ENCODE measurements at regions not wholly inside any gene's neighbourhood (a gene's known extent, or its start where the extent isn't known, plus 50 kb on each side); places are given as distances from the start of the nearest gene placed in this dataset.
"Not testable (repeated sequence)": the region's sequence is repeated elsewhere in the genome, so short reads cannot be mapped to it uniquely, and the experiment has no call there.

DNA sequence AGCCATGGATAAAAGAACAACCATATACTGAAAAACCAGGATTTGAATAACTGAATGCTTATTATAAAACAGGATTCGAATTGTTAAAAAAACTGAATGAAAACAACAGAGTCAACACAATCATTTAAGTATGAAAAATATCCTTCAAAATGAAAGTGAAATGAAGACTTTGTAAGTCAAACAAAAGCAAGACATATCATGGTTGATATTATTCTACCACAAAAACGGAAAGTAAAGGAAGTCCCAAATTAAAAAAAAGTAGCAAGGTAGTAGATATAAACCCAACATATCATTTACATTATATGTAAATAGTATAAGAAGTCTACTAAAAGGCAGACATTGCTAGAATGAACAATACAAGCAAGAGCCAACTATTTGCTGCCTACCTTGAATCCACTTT lies 63.1 kb upstream of the POTEC start:
- Mint-ChIP-seq H3K27ac (peak overlapping the region; percentile 90 to 93), H3K4me3 (peak overlapping the region; percentile 32 to 59 (median 43)), H3K4me1 (peaks cover 26 to 40% (median 38%) of the 10 kb centered on the region in 3 donors)
- H3K4me1 ChIP-seq (ENCODE audit: control insufficient read depth in 1 of 2, extremely low read depth in 1 of 2, insufficient read depth in 2 of 2, low read length in 2 of 2); H3K9me3 Mint-ChIP-seq; DNase-seq; H3K36me3 ChIP-seq (ENCODE audit: control insufficient read depth in 2 of 2, extremely low read depth in 1 of 2, insufficient read depth in 1 of 2, low read length in 1 of 2); H3K4me3 ChIP-seq (ENCODE audit: control insufficient read depth in 1 of 2, extremely low read depth in 1 of 2, low read length in 1 of 2); CTCF ChIA-PET; H3K27me3 Mint-ChIP-seq; H3K36me3 Mint-ChIP-seq; H3K9me3 ChIP-seq; H3K27me3 ChIP-seq (replicated peaks in 1 of 2; ENCODE audit: control insufficient read depth in 2 of 2, extremely low read depth in 1 of 2, insufficient read depth in 2 of 2, low read length in 1 of 2); POLR2A ChIA-PET; H3K27ac ChIP-seq (ENCODE audit: low read length): not testable (repeated sequence)
- ATAC-seq (replicated peaks in 1 of 4), result peak; percentile 23 to 53 (median 45)
- no CpG with 5 or more reads among the region's 2 CpGs for WGBS (ENCODE audit: insufficient coverage)

DNA sequence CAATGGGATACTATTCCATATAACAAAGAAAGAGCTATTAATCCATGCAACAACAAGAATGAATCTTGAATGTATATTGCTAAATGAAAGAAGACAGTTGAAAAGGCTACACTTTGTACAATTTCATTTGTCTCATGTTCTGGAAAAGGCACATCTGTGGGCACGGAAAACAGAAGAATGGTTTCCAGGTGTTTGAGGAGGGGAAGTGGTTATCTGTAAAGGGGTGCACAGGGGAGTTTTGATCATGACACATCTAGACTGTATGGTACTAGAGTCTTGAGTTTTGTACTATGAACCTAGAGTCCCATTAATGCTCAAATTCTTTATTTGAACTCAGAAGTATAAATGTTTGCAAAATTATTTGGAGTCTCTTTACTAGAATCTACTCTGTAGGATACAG lies 64.0 kb upstream of the POTEC start:
- H3K36me3 Mint-ChIP-seq; H3K9me3 Mint-ChIP-seq; H3K27me3 Mint-ChIP-seq; POLR2A ChIA-PET; H3K27me3 ChIP-seq (replicated peaks in 1 of 2; ENCODE audit: control insufficient read depth in 2 of 2, extremely low read depth in 1 of 2, insufficient read depth in 2 of 2, low read length in 1 of 2); H3K27ac ChIP-seq (ENCODE audit: low read length); H3K36me3 ChIP-seq (ENCODE audit: control insufficient read depth in 2 of 2, extremely low read depth in 1 of 2, insufficient read depth in 1 of 2, low read length in 1 of 2); H3K9me3 ChIP-seq; H3K4me3 ChIP-seq (ENCODE audit: control insufficient read depth in 1 of 2, extremely low read depth in 1 of 2, low read length in 1 of 2); CTCF ChIA-PET; H3K4me1 ChIP-seq (ENCODE audit: control insufficient read depth in 1 of 2, extremely low read depth in 1 of 2, insufficient read depth in 2 of 2, low read length in 2 of 2): not testable (repeated sequence)
- H3K4me1 Mint-ChIP-seq, result peaks cover 26 to 43% (median 41%) of the 10 kb centered on the region in 3 donors
- peak overlapping the region; percentile 90 to 93 for H3K27ac Mint-ChIP-seq
- DNase-seq (peak in 1 of 35 experiments; percentile 1), ATAC-seq (replicated peaks in 1 of 4) (peak in 1 of 4 experiments; percentile 72)
- WGBS (ENCODE audit: insufficient coverage), result no CpG with 5 or more reads among the region's 1 CpG
- peak overlapping the region in 2 of 3 donors; percentile 21 to 32 for H3K4me3 Mint-ChIP-seq

GRCh38 chr18:14612422-14612821 lies 69.0 kb upstream of the POTEC start:
- Mint-ChIP-seq H3K4me1 (peaks cover 18 to 35% (median 30%) of the 10 kb centered on the region in 3 donors), H3K27ac (peak overlapping the region; percentile 81 to 82), H3K4me3 (peak overlapping the region; percentile 6 to 57 (median 53))
- H3K27me3 Mint-ChIP-seq; H3K27me3 ChIP-seq (replicated peaks in 1 of 2; ENCODE audit: control insufficient read depth in 2 of 2, extremely low read depth in 1 of 2, insufficient read depth in 2 of 2, low read length in 1 of 2); H3K36me3 ChIP-seq (ENCODE audit: control insufficient read depth in 2 of 2, extremely low read depth in 1 of 2, insufficient read depth in 1 of 2, low read length in 1 of 2); CTCF ChIA-PET; H3K36me3 Mint-ChIP-seq; POLR2A ChIA-PET; H3K4me3 ChIP-seq (ENCODE audit: control insufficient read depth in 1 of 2, extremely low read depth in 1 of 2, low read length in 1 of 2); H3K4me1 ChIP-seq (ENCODE audit: control insufficient read depth in 1 of 2, extremely low read depth in 1 of 2, insufficient read depth in 2 of 2, low read length in 2 of 2); H3K9me3 ChIP-seq; H3K9me3 Mint-ChIP-seq: not testable (repeated sequence)
- peak overlapping the region; percentile 38 for H3K27ac ChIP-seq (ENCODE audit: low read length)
- DNase-seq (peak in 1 of 35 experiments; percentile 26), ATAC-seq (replicated peaks in 1 of 4) (peak; percentile 94 to 99 (median 98))

- H3K27me3 Mint-ChIP-seq; H3K4me1 ChIP-seq (ENCODE audit: control insufficient read depth in 1 of 2, extremely low read depth in 1 of 2, insufficient read depth in 2 of 2, low read length in 2 of 2); DNase-seq; H3K36me3 ChIP-seq (ENCODE audit: control insufficient read depth in 2 of 2, extremely low read depth in 1 of 2, insufficient read depth in 1 of 2, low read length in 1 of 2); H3K27me3 ChIP-seq (replicated peaks in 1 of 2; ENCODE audit: control insufficient read depth in 2 of 2, extremely low read depth in 1 of 2, insufficient read depth in 2 of 2, low read length in 1 of 2); H3K4me3 Mint-ChIP-seq; H3K27ac ChIP-seq (ENCODE audit: low read length); H3K4me3 ChIP-seq (ENCODE audit: control insufficient read depth in 1 of 2, extremely low read depth in 1 of 2, low read length in 1 of 2); H3K9me3 ChIP-seq; POLR2A ChIA-PET; H3K36me3 Mint-ChIP-seq; CTCF ChIA-PET; H3K27ac Mint-ChIP-seq; ATAC-seq (replicated peaks in 1 of 4): not testable (repeated sequence)
- peaks cover 15 to 26% (median 22%) of the 10 kb centered on the region in 3 donors for H3K4me1 Mint-ChIP-seq
- peaks cover 2 to 10% (median 9%) of the 10 kb centered on the region in 3 donors for H3K9me3 Mint-ChIP-seq
- no CpG with 5 or more reads among the region's 4 CpGs for WGBS (ENCODE audit: insufficient coverage)
Measured at GRCh38 chr18:14614485-14614884, 71.1 kb upstream of the POTEC start.

GRCh38 chr18:14627336-14627735 lies 83.9 kb upstream of the POTEC start:
- DNase-seq; H3K36me3 ChIP-seq (ENCODE audit: control insufficient read depth in 2 of 2, extremely low read depth in 1 of 2, insufficient read depth in 1 of 2, low read length in 1 of 2); POLR2A ChIA-PET; H3K9me3 Mint-ChIP-seq; H3K4me1 Mint-ChIP-seq; H3K36me3 Mint-ChIP-seq; H3K9me3 ChIP-seq; ATAC-seq (replicated peaks in 1 of 4); H3K27ac ChIP-seq (ENCODE audit: low read length); H3K27me3 Mint-ChIP-seq; H3K4me3 Mint-ChIP-seq; H3K27me3 ChIP-seq (replicated peaks in 1 of 2; ENCODE audit: control insufficient read depth in 2 of 2, extremely low read depth in 1 of 2, insufficient read depth in 2 of 2, low read length in 1 of 2); H3K4me1 ChIP-seq (ENCODE audit: control insufficient read depth in 1 of 2, extremely low read depth in 1 of 2, insufficient read depth in 2 of 2, low read length in 2 of 2); H3K27ac Mint-ChIP-seq; H3K4me3 ChIP-seq (ENCODE audit: control insufficient read depth in 1 of 2, extremely low read depth in 1 of 2, low read length in 1 of 2): not testable (repeated sequence)
- CTCF ChIA-PET, result interaction anchor here in 1 of 2 donors (0.5 kb wide), 1 partner anchor 1935 kb away, joined by 3 read pairs; no protein-coding TSS in a partner anchor
- no CpG with 5 or more reads among the region's 5 CpGs for WGBS (ENCODE audit: insufficient coverage)

DNA sequence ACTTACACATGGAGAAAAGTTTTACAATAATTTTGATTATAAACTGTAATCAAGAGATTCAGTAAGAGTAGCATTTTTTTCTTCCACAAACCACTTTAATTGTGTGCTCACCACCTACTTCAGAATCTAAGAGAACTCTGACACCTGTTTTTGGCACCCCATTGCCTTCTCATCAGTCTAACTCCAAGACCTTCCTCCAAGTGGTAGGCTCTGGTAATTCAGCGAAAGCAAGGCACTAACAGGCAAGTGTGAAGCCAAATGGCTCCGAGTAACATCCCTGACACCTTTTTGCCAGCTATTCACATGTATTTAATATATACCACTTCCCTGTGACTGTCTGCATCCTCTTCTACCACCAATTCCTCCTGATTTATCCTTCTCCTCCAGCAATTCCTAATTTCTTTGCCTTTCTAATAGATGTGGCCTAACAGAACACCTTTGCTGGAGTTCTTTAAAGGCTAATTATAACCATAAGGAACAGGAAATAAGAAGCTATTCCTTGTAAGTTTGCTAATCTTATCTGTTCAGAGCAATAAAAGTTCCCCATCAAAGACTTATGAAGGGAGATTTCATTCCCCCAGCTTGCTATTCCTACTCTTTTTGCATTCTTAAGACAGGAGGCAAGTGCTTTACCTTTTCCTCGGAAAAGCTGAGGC lies 85.1 kb upstream of the POTEC start:
- H3K4me3 Mint-ChIP-seq; DNase-seq; CTCF ChIA-PET; H3K27me3 ChIP-seq (replicated peaks in 1 of 2; ENCODE audit: control insufficient read depth in 2 of 2, extremely low read depth in 1 of 2, insufficient read depth in 2 of 2, low read length in 1 of 2); H3K4me3 ChIP-seq (ENCODE audit: control insufficient read depth in 1 of 2, extremely low read depth in 1 of 2, low read length in 1 of 2); H3K36me3 ChIP-seq (ENCODE audit: control insufficient read depth in 2 of 2, extremely low read depth in 1 of 2, insufficient read depth in 1 of 2, low read length in 1 of 2); POLR2A ChIA-PET; H3K27ac ChIP-seq (ENCODE audit: low read length); H3K27ac Mint-ChIP-seq; H3K9me3 Mint-ChIP-seq; H3K4me1 Mint-ChIP-seq; H3K9me3 ChIP-seq; ATAC-seq (replicated peaks in 1 of 4); H3K4me1 ChIP-seq (ENCODE audit: control insufficient read depth in 1 of 2, extremely low read depth in 1 of 2, insufficient read depth in 2 of 2, low read length in 2 of 2); H3K36me3 Mint-ChIP-seq; H3K27me3 Mint-ChIP-seq: not testable (repeated sequence)
- WGBS (ENCODE audit: insufficient coverage), result no CpG with 5 or more reads among the region's 3 CpGs

DNA sequence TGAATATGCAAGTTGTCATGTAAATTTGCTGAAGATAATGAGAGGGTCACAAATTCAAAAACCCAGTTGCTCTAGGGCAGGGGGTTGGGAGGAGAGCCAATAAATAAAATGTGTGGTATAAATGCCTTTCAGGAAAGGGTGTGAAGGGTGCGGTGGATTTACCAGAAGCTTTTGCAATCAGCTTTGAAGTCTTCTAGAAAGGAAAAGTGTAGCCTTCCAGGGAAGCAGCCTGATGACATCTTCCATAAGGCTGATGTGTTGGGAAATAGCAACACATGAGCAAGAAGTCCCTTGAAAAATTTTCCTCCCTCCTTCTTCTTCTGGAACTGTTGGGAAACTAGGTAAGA lies 85.6 kb upstream of the POTEC start:
- POLR2A ChIA-PET; H3K4me3 ChIP-seq (ENCODE audit: control insufficient read depth in 1 of 2, extremely low read depth in 1 of 2, low read length in 1 of 2); H3K9me3 ChIP-seq; H3K27me3 ChIP-seq (replicated peaks in 1 of 2; ENCODE audit: control insufficient read depth in 2 of 2, extremely low read depth in 1 of 2, insufficient read depth in 2 of 2, low read length in 1 of 2); H3K27ac ChIP-seq (ENCODE audit: low read length); H3K4me3 Mint-ChIP-seq; H3K27ac Mint-ChIP-seq; H3K36me3 ChIP-seq (ENCODE audit: control insufficient read depth in 2 of 2, extremely low read depth in 1 of 2, insufficient read depth in 1 of 2, low read length in 1 of 2); H3K36me3 Mint-ChIP-seq; H3K27me3 Mint-ChIP-seq; ATAC-seq (replicated peaks in 1 of 4); DNase-seq; H3K9me3 Mint-ChIP-seq; CTCF ChIA-PET; H3K4me1 Mint-ChIP-seq; H3K4me1 ChIP-seq (ENCODE audit: control insufficient read depth in 1 of 2, extremely low read depth in 1 of 2, insufficient read depth in 2 of 2, low read length in 2 of 2): not testable (repeated sequence)
- 67% methylated on average over 1 of the region's 1 CpG for WGBS (ENCODE audit: insufficient coverage)

Data from T-cell (primary cell).